Fibroblast of skin of right biceps (primary cell): ENCODE measurements at regions not wholly inside any gene's neighbourhood (a gene's known extent, or its start where the extent isn't known, plus 50 kb on each side); places are given as distances from the start of the nearest gene placed in this dataset.

ENCODE experiments used
- DNase-seq: peaks from one replicate; pipeline ENCODE4 v3.0.0-alpha.2; 2013

GRCh38 chr7:32126843-32127242 is 56.6 kb upstream of the PDE1C start:
- no peak for DNase-seq
